Smooth muscle cell (in vitro differentiated cells): ENCODE measurements at regions not wholly inside any gene's neighbourhood (a gene's known extent, or its start where the extent isn't known, plus 50 kb on each side); places are given as distances from the start of the nearest gene placed in this dataset.

ENCODE experiments used
- DNase-seq: peaks from one replicate; lab custom pipeline; 2025; ENCODE audit not compliant: unreplicated experiment; lab: John Stamatoyannopoulos, UW
- H2AFZ ChIP-seq: fragments of 200-600 bp; sonication (generic); 2 replicates; pipeline ENCODE4 v1.6.0; 2016; ENCODE audit warnings: antibody characterized with exemption, low read depth, mild to moderate bottlenecking
- H3F3A ChIP-seq: fragments of 200-600 bp; sonication (generic); 2 replicates; pipeline ENCODE4 v1.6.0; 2017; ENCODE audit warnings: antibody characterized with exemption, low read depth
- H3K27ac ChIP-seq: fragments of 200-600 bp; sonication (generic); 2 replicates; pipeline ENCODE4 v1.5.1; 2016; ENCODE audit warnings: low read depth, mild to moderate bottlenecking
- H3K27me3 ChIP-seq: fragments of 200-600 bp; sonication (generic); 2 replicates; pipeline ENCODE4 v1.6.1; 2016; ENCODE audit warnings: low read depth, mild to moderate bottlenecking
- H3K36me3 ChIP-seq: fragments of 200-600 bp; sonication (generic); 2 replicates; pipeline ENCODE4 v1.5.1; 2016; ENCODE audit warnings: low read depth
- H3K4me1 ChIP-seq: fragments of 200-600 bp; sonication (generic); 2 replicates; pipeline ENCODE4 v1.5.1; 2016; ENCODE audit warnings: low read depth
- H3K4me2 ChIP-seq: fragments of 200-600 bp; sonication (generic); 2 replicates; pipeline ENCODE4 v1.6.0; 2016; ENCODE audit warnings: mild to moderate bottlenecking
- H3K4me3 ChIP-seq: fragments of 200-600 bp; sonication (generic); 2 replicates; pipeline ENCODE4 v1.5.1; 2016; ENCODE audit warnings: mild to moderate bottlenecking
- H3K79me2 ChIP-seq: fragments of 200-600 bp; sonication (generic); 2 replicates; pipeline ENCODE4 v1.6.0; 2016; ENCODE audit warnings: low read depth, mild to moderate bottlenecking
- H3K9ac ChIP-seq: fragments of 200-600 bp; sonication (generic); 2 replicates; pipeline ENCODE4 v1.6.0; 2016; ENCODE audit warnings: low read depth
- H3K9me3 ChIP-seq: fragments of 200-600 bp; sonication (generic); replicated peaks from 2 replicates; pipeline ENCODE4 v1.5.1; 2016; ENCODE audit warnings: low read depth
- H4K20me1 ChIP-seq: fragments of 200-600 bp; sonication (generic); 2 replicates; pipeline ENCODE4 v1.6.0; 2016; ENCODE audit warnings: low read depth
- CTCF ChIP-seq: fragments of 200-600 bp; sonication (generic); IDR thresholded peaks from 2 replicates; pipeline ENCODE4 v1.5.1; 2017; ENCODE audit warnings: borderline replicate concordance, mild to moderate bottlenecking, antibody characterized with exemption; ENCODE audit not compliant: insufficient read depth, poor library complexity, severe bottlenecking
- WGBS: methylation state at CpG from one replicate; pipeline ENCODE4 v1.1.7; 2016; ENCODE audit warnings: low lambda C conversion rate; 5-methylcytosine and 5-hydroxymethylcytosine counted together

- Histone ChIP-seq H3K27me3 (no peaks in the 10 kb centered on the region), H3K9me3 (no peaks in the 10 kb centered on the region), H3K9ac (no peak overlapping the region), H3K79me2 (no peaks in the 10 kb centered on the region), H4K20me1 (no peaks in the 10 kb centered on the region), H3F3A (no peaks in the 10 kb centered on the region), H3K4me3 (no peak overlapping the region), H3K36me3 (no peaks in the 10 kb centered on the region), H2AFZ (no peak overlapping the region), H3K4me1 (no peaks in the 10 kb centered on the region), H3K4me2 (no peak overlapping the region), H3K27ac (no peak overlapping the region)
- no peak for DNase-seq
- 81% methylated on average over 3 of the region's 3 CpGs for WGBS
- TF ChIP-seq CTCF: no peak
Observed at GRCh38 chr13:73365252-73365651, 306.4 kb downstream of the KLF5 start.

- no peaks in the 10 kb centered on the region for H3K79me2 ChIP-seq
- H3K4me3 ChIP-seq: no peak overlapping the region
- no peak for DNase-seq
- no peak overlapping the region for H2AFZ ChIP-seq
- H3F3A ChIP-seq: no peaks in the 10 kb centered on the region
- WGBS: 70% methylated on average over 3 of the region's 3 CpGs
- no peaks in the 10 kb centered on the region for H3K27me3 ChIP-seq
- H3K9me3 ChIP-seq: no peaks in the 10 kb centered on the region
- no peak overlapping the region for H3K27ac ChIP-seq
- no peaks in the 10 kb centered on the region for H4K20me1 ChIP-seq
- TF ChIP-seq CTCF: no peak
- no peak overlapping the region for H3K4me2 ChIP-seq
- no peaks in the 10 kb centered on the region for H3K4me1 ChIP-seq
- no peaks in the 10 kb centered on the region for H3K36me3 ChIP-seq
- no peak overlapping the region for H3K9ac ChIP-seq
Observed at GRCh38 chr13:73364736-73365135, 305.9 kb downstream of the KLF5 start.

GRCh38 chr13:73358606-73359095 is 299.8 kb downstream of the KLF5 start:
- Histone ChIP-seq H3K27ac (no peak overlapping the region), H3K9me3 (no peaks in the 10 kb centered on the region), H3F3A (no peaks in the 10 kb centered on the region), H3K36me3 (no peaks in the 10 kb centered on the region), H3K79me2 (no peaks in the 10 kb centered on the region), H3K4me2 (no peak overlapping the region), H3K4me3 (no peak overlapping the region), H3K27me3 (no peaks in the 10 kb centered on the region), H2AFZ (no peak overlapping the region), H3K4me1 (no peaks in the 10 kb centered on the region), H4K20me1 (no peaks in the 10 kb centered on the region), H3K9ac (no peak overlapping the region)
- DNase-seq: no peak
- TF ChIP-seq CTCF: no peak

- Histone ChIP-seq H3K4me2 (no peak overlapping the region), H3K4me1 (no peaks in the 10 kb centered on the region), H3K27me3 (no peaks in the 10 kb centered on the region), H3K36me3 (no peaks in the 10 kb centered on the region), H3K9ac (no peak overlapping the region), H4K20me1 (no peaks in the 10 kb centered on the region), H3K27ac (no peak overlapping the region), H2AFZ (no peak overlapping the region), H3K79me2 (no peaks in the 10 kb centered on the region), H3K9me3 (no peaks in the 10 kb centered on the region), H3F3A (no peaks in the 10 kb centered on the region), H3K4me3 (no peak overlapping the region)
- 88% methylated on average over 2 of the region's 2 CpGs for WGBS
- no peak for DNase-seq
- no peak for TF ChIP-seq CTCF
Observed at GRCh38 chr13:73355134-73355533, 296.3 kb downstream of the KLF5 start.
